CD4-positive, alpha-beta T cell treated with Interleukin-21 for 1 hour (primary cell): ENCODE measurements at regions not wholly inside any gene's neighbourhood (a gene's known extent, or its start where the extent isn't known, plus 50 kb on each side); places are given as distances from the start of the nearest gene placed in this dataset.

ENCODE experiments used
- DNase-seq: peaks from one replicate; pipeline ENCODE4 v3.0.0-alpha.2; 2020

- DNase-seq, result no peak
These were observed 247.0 kb upstream of the PPP2R2D start for GRCh38 chr10:131653554-131654470.

GRCh38 chr10:131654471-131655087 lies 246.2 kb upstream of the PPP2R2D start:
- no peak for DNase-seq

- DNase-seq, result no peak
These were observed 245.5 kb upstream of the PPP2R2D start for GRCh38 chr10:131655101-131655849.

GRCh38 chr10:131656009-131656408 lies 244.8 kb upstream of the PPP2R2D start:
- DNase-seq, result no peak

- DNase-seq, result no peak
These were observed 244.4 kb upstream of the PPP2R2D start for GRCh38 chr10:131656431-131656841.

- DNase-seq, result no peak
These were observed 243.4 kb upstream of the PPP2R2D start for GRCh38 chr10:131657318-131657984.

GRCh38 chr10:131657985-131658330 lies 242.8 kb upstream of the PPP2R2D start:
- no peak for DNase-seq

- no peak for DNase-seq
These were observed 242.2 kb upstream of the PPP2R2D start for GRCh38 chr10:131658476-131659110.

GRCh38 chr10:131660427-131660826 lies 240.4 kb upstream of the PPP2R2D start:
- no peak for DNase-seq

- DNase-seq, result no peak
These were observed 238.0 kb upstream of the PPP2R2D start for GRCh38 chr10:131662851-131663250.

GRCh38 chr10:131663351-131663750 lies 237.5 kb upstream of the PPP2R2D start:
- DNase-seq, result no peak

- no peak for DNase-seq
These were observed 234.7 kb upstream of the PPP2R2D start for GRCh38 chr10:131666091-131666490.

GRCh38 chr10:131667047-131667446 lies 233.8 kb upstream of the PPP2R2D start:
- no peak for DNase-seq

- no peak for DNase-seq
These were observed 233.2 kb upstream of the PPP2R2D start for GRCh38 chr10:131667561-131667960.

- no peak for DNase-seq
These were observed 231.9 kb upstream of the PPP2R2D start for GRCh38 chr10:131668903-131669302.

GRCh38 chr10:131669838-131670237 lies 231.0 kb upstream of the PPP2R2D start:
- no peak for DNase-seq

GRCh38 chr10:131670341-131670740 lies 230.5 kb upstream of the PPP2R2D start:
- no peak for DNase-seq

GRCh38 chr10:131673396-131673795 lies 227.4 kb upstream of the PPP2R2D start:
- no peak for DNase-seq

- DNase-seq, result no peak
These were observed 226.7 kb upstream of the PPP2R2D start for GRCh38 chr10:131674130-131674529.

- no peak for DNase-seq
These were observed 225.7 kb upstream of the PPP2R2D start for GRCh38 chr10:131675104-131675503.

GRCh38 chr10:131676046-131676799 lies 224.6 kb upstream of the PPP2R2D start:
- no peak for DNase-seq
